NCI-H82 treated with DMSO at 0.1 percent for 48 hours (cell line): ENCODE measurements at regions not wholly inside any gene's neighbourhood (a gene's known extent, or its start where the extent isn't known, plus 50 kb on each side); places are given as distances from the start of the nearest gene placed in this dataset.
A peak's percentile ranks its signal among the peaks of the same experiment; 100 is the strongest.
"Not testable (repeated sequence)": the region's sequence is repeated elsewhere in the genome, so short reads cannot be mapped to it uniquely, and the experiment has no call there.

ENCODE experiments used
- DNase-seq: peaks from one replicate; lab custom pipeline; 2025; ENCODE audit not compliant: unreplicated experiment; lab: John Stamatoyannopoulos, UW

DNA sequence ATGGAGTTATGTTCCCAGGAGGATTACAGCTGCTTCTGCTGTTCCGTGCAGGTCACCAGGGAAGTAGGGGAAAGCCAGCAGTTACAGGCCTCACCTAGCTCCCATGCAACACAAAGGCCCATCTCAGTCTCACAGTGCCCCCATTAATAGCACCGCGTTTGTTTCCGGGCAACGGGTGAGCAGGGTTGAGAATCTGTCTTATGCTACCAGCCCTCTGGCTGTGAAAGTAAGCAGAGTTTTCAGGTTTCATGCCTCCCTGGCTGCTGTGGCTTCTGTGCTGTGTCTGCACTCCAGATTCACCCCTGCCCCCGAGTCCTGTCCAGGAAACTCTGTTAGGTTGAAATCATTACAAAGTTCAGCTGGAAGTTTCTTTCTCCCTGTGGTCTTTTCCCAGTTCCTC, 254.4 kb upstream of the GPR149 start:
- no peak for DNase-seq

DNA sequence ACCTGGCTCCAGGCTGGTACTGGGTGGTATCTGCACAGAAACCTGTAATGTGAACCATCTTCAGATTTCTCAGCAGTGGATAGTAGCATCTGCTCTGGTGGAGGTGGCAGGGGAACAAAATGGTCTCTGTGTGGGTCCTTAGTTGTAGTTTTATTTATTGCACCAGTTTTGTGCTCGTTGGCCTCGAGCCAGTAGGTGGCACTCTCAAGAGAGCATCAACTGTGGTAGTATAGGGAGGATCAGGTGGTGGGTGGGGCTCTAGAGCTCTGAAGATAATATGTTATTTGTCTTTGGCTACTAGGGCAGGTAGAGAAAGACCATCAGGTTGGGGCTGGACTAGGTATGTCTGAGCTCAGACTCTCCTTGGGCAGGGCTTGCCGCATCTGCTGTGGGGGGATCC, 254.0 kb upstream of the GPR149 start:
- no peak for DNase-seq

DNA sequence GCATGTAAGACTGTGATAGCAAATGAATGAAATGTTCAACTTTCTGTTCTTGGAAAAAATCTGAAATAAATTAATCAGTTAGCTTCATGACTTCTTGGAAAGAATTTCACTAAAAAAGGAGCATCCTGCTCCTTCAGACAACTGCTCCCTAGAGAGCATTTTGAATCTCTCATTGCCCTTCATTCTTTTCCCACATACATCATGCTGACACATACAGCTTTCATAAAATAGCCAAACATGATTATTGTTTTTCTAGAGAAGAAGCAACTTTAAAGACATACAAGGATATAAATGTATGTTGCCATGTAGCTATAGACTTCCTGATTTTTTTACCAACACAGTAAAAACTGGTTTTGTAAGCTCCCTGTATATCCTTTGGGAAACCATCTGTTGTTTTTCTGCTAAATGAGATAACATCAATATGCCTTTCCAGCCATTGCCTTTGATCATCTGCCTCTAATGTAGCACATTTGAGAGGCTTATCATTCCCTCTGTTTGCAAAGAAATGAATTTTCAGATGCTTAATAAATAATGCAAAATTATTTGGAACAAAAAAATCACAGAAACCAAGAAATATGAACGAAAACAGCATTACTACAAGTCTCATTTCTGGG, 248.2 kb upstream of the GPR149 start:
- peak; percentile 76 for DNase-seq

DNA sequence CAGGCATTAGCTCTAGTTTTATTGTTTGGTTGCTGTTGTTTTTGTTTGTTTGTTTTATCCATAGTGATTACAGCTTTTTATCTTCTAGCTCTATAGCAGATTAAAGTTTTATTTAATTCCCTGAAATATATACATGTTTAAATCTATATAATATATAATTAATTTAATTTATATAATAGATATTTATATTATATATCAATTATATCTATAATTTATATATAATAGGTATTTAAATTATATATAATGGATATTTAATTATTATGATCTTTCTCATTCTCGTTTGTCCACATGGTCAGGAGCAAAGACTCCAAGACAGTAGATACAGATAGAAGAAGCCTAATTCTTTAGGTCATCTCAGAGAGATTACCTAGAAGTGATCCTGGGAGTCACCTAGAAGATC, 238.8 kb upstream of the GPR149 start:
- DNase-seq = no peak

DNA sequence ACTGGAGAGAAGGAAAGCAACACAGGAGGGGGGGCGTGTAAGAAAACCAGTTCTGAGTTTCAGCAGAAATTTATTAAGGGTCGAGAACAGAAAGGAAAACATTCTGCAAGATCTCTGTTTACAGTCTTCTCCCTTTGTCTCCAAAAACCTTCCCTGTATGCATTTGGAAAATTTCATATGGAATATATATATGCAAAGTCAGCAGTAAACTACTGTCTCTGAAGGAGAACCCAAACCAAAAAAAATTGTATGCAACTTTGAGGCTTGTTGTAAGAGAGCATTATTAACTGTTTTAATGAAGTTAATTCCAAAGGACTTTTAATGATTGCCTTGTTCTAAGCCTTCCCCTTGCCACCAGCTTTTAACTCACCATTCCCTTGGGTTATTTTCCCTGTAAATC, 238.2 kb upstream of the GPR149 start:
- no peak for DNase-seq

DNA sequence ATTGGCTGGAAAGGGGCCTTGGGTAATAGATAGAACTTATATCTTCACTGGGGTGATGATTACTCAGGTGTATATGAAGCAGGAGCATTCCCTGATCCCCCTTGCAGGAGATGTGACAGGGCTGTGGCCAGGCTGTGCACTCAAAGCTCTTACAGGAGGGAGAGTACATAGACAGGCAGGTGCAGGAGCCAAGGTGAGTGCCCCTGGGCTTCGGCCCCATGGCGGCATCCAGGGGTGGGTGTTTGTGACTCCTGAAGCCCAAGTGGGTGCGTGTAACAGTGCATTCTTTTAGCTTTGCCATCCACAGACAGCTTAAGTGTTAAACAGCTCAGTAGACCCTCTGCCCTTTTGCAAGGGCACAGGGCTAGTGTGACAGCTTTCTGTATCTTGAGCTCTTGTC, 236.6 kb upstream of the GPR149 start:
- no peak for DNase-seq

DNA sequence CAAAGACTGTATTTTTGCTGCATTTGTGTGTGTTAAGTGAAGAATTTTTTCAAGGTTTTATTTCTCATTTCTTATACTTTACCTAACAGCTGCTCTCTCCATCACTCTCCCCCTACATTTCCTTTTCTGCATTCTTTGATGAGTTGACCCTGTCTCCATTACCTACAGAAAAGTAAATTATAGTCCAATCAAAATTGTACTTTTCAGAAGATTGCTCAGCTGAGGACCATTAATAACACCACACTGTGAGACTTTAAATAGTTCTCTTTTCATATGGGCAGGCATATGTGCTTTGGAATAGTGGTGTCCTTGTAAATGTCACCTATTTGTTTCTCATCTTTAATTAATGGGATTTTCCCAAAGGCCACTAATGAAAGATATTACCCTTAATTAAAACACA, 234.7 kb upstream of the GPR149 start:
- DNase-seq = no peak

DNA sequence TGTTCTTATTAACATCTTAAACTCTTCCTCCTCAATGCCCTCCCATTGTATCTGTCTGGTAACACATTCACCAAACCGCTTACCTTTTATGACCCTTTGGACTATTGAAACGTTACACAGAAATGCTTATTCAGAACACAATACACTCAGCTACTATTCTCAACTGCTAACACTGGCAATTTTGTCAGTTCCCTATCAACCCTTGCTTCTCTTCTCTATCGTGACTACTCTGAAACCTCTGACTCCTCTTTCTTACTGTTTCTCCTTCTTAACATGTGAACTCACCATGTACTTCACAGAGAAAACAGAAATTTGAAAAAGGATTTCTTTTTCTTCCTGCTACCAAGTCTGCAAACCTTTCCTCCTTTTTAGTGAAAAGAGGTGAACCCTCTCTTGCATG, 232.9 kb upstream of the GPR149 start:
- no peak for DNase-seq

DNA sequence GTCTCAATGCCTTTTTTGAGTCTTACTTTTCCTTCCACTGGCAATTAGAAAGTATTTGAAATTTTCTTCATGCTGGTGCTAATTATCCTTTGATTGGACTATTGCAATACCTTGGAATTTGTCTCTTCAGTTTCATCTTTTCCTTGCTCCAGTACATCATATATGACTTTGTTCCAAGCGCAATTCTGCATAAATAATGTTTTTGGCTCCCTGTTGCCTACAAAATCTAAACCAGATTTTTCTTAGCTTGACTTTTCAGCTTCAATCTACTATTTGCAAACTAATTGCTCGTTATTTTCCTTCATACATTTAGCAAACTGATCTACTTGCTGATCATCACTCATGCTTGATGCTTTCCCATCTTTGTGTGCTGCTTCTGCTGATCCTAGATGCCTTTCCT, 230.8 kb upstream of the GPR149 start:
- no peak for DNase-seq

DNA sequence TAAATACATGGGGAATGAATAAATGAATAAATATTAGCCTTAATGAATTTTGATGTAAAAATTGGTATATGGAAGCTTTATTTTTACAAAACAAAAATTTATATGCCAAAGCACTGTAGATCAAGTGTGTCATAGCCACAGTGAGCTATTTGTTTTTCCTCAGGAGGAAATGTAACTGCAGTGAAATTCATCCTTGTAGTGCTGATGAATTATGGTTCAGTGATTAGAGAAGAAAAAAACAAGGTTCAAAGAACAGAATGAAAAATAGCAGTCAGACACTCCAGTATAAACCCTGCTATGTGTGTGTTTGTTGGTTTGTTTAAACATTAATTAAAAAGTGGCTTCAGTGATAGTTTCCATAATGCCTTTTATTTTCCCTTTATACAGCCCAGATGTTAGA, 228.0 kb upstream of the GPR149 start:
- DNase-seq = no peak

DNA sequence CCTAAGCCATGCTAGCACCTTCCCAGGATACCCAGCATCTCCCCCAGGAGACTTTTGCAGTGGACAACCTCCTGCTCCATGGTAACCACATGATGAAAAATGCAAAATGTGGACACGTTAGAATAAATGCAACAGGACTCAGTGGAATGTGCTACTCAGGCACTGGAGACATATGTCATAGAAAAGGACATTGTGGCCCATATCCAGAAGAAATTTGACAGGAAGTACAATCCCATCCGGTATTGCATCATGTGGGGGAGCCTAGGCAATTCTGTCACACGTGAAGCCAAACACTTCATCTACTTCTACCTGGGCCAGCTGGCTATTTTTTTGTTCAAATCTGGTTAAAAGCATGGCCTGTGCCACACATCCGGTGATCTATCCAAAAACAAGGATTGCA, 227.2 kb upstream of the GPR149 start:
- no peak for DNase-seq

DNA sequence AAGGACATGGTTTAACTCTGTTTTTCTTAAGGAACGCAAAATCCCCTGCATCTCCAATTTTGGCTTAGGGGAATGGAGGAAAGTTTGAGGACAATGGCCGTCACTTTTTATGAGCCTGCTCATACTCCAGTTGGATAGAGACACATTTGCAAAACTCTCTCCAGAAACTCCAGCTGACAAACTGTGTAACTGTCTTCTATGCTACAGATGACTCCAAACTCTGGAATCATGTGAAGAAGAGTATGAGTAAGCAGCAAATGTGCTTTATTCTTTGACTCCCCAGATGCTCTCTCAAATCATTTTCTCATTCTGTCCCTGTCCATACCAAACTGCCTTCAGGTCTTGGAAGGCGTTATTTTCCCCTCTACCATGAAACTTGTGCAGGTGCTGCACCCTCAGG, 226.5 kb upstream of the GPR149 start:
- no peak for DNase-seq

DNA sequence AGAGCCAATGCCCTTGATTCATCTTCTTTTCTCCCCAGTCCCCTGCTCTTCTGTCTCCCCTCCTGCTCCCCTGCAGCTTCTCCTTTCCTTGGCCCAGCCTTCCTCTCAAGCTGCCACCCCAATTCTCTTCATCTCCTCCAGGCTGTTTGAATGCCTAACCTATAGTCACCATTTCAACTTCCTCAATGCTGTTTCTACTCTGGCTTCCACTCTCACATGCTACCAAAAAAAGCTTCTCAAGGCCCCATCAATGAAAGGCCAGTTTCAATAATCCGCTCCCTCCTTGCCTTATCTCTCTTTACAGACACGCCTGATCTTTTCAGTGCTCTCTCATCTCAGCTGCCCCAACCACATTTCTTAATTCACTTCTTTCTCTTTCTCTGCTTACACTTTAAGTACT, 212.2 kb upstream of the GPR149 start:
- no peak for DNase-seq

DNA sequence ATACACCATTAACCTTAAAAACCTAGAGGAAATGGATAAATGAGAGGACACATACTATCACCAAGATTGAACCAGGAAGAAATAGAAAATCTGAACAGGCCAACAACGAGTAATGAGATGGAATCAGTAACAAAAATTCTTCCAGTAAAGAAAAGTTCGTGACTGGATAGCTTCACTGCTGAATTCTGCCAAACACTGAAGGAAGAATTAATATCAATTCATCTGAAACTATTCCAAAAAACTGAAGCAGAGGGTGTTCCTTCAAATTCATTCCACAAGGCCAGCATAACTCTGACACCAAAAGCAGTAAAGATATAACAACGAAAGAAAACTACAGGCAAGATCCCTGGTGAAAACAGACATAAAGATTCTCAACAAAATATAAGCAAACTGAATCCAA, 195.8 kb upstream of the GPR149 start:
- no peak for DNase-seq

DNA sequence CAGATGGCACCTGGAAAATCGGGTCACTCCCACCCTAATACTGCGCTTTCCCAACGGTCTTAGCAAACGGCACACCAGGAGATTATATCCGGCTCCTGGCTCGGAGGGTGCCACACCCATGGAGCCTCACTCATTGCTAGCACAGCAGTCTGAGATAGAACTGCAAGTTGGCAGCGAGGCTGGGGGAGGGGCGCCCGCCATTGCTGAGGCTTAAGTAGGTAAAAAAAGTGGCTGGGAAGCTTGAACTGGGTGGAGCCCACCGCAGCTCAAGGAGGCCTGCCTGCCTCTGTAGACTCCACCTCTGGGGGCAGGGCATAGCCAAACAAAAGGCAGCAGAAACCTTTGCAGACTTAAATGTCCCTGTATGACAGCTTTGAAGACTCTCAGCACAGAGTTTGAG, 189.6 kb upstream of the GPR149 start:
- DNase-seq = not testable (repeated sequence)

DNA sequence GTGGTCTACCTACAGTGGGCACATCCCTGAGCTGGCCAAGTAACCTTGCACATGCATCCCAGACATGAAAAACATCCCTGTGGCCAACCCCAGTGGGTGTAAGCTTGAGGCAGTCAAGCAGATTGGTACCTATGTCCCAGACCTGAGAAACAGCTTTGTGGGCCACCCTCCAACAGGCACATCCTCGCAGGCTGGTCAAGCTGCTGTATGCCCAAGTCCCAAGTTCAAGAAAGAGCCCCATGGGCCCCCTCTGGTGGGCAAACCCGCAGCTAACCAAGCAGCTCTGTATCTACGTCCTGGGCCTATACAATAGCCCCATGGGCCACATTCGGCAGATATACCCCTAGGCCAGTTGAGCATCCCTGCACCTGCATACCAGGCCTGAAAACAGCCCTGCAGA, 186.3 kb upstream of the GPR149 start:
- no peak for DNase-seq

DNA sequence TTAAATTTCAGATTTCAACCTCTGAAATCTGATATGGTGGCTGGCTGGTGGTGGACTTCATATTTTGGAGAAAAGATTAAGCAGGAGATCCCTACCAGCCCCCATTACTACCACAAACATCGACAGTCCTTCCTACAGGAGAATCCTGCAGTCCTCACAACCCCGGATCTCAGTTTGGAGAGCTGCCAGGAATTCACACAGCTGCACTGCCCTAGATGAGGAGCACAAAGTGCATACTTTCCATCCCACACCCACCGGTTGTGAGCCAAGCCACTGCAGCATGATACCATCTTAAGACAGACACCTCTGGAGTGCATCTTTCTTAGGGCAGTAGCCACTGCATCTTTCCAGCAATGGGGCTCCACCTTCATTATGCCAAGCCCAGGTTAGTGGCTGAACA, 185.5 kb upstream of the GPR149 start:
- no peak for DNase-seq

DNA sequence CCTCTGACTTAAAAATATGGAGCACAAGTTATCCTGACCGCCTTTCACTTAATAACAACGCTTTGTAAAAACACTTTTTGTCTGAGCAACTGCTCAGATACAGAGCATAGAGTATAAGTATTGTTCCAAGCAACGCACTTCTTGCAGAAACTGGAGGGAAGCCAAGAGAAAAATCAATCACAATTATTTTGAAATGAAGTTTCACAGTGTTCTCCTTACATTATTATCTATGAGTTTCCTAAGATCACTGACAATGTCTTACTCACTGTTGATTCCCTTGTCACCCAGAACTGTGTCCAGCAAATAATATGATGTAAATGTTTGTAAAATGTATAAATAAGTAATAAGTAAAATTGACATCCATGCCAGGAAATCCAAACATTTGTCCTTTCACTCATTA, 184.6 kb upstream of the GPR149 start:
- DNase-seq = no peak

DNA sequence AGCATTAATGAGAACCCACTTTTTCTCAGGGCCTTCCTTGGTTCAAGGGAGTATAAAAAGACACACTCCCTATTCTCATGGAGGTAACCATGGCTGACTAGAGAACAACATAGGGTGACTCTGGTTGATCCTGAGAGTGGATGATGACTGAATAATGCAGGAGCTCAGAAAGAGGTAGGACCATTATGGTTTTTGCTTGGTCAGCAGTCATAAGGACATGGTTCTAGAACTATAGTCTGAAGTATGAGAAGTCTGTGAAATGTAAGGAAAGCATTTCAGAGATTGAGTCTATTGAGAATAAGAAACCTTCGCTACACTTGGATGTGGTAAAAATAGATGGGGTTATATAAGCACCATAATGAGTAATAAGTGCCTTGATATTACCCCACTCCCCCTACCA, 184.1 kb upstream of the GPR149 start:
- DNase-seq = no peak

DNA sequence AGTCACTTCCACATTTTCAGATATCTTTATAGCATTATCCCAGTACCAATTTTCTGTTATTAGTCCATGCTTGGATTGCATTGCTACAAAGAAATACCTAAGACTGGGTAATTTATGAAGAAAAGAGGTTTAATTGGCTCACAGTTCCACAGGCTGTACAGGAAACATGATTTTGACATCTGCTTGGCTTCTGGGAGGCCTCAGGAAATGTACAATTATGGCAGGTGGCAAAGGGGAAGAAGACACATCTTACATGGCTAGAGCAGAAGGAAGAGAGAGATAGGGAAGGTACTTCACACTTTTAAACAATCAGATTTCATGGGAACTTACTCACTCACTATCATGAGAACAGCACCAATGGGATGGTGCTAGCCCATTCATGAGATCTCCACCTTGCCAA, 172.3 kb upstream of the GPR149 start:
- DNase-seq = no peak

DNA sequence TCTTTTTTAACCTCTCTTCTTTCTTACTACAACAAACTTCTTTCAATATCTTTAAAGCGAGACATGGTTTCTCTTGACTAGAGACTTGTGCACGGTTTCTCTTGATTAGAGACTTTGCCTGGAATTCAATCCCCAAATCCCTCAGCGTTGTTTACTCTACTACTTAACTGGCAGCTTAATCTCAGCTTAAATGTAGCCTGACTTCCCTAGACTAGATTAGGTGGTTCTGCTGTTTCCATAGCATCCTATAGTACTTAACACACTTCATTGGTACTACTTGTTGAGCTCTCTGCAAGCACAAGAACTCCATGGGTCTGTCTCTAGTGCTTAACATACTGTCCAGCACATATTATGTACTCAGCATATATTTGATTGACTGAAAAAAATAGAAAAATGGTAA, 168.2 kb upstream of the GPR149 start:
- peak; percentile 99 for DNase-seq

DNA sequence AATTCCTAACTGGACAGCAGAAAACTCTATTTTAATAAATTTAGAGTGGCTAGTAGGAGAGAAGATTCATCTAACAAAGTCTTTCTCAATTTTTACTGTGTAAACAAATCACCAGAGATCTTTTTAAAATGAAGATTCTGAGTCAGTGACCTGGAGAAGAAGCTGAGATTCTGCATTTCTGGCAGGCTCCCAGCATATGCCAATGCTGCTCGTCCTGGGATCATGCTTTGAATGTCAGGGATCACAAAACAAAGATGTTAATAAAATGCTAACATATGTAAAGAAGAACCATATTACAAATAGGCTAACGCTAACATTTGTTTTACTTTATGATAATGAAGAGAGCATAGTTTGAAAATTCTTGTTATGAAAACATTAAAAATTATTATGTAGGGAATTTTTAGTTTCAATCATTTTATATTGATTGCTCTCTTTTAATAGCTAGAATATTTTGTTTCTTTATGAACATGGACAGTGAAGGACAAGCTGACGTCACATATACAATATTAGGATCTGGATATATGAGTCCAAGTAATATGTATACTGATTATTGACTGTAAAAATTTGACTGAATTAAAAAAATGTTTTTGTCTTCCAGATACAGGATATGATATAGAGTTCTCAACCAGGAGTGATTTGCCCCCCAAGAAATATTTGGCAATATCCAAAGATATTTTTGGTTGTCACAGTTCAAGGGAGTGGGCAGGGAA, 160.8 kb upstream of the GPR149 start:
- no peak for DNase-seq

DNA sequence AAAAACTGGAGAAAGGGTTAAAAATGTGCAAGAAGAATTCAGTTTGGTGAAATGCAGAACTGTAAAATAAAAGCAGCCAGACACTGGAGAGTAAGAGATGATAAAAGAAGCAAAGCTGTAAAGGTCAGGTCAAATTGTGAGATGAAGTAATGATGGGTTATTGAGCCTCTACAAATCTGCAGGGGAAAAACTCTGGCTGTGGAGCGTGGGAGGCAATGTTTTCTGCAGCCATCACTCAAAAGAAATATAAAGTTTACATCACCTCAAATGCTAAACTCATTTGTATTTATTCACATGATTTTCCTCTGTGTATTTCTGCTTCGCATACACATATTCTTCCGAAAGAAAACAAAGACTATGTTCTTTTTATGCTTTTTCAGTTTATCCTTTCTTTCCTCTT, 158.8 kb upstream of the GPR149 start:
- DNase-seq = no peak
